Neural cell (in vitro differentiated cells): ENCODE measurements at regions not wholly inside any gene's neighbourhood (a gene's known extent, or its start where the extent isn't known, plus 50 kb on each side); places are given as distances from the start of the nearest gene placed in this dataset.

Experiments
- H2AFZ ChIP-seq: fragments of 200-600, 300-800 bp; sonication (generic), shearing (Covaris generic); 2 replicates; pipeline ENCODE4 v1.6.0; 2014; ENCODE audit warnings: low read depth, mild to moderate bottlenecking, antibody characterized with exemption, low read length, moderate library complexity
- H3F3A ChIP-seq: fragments of 200-600 bp; shearing (Covaris generic); 2 replicates; pipeline ENCODE4 v1.6.1; 2016; ENCODE audit warnings: mild to moderate bottlenecking, moderate library complexity, mixed read lengths, antibody characterized with exemption, low read length; ENCODE audit not compliant: insufficient read depth, poor library complexity, severe bottlenecking
- H3K27ac ChIP-seq: fragments of 200-600, 300-800 bp; sonication (generic), shearing (Covaris generic); 2 replicates; pipeline ENCODE4 v1.5.1; 2014; ENCODE audit warnings: mild to moderate bottlenecking, low read length, moderate library complexity
- H3K27me3 ChIP-seq: fragments of 300-800, 200-600 bp; sonication (generic), shearing (Covaris generic); 2 replicates; pipeline ENCODE4 v1.6.0; 2014; ENCODE audit warnings: mild to moderate bottlenecking, low read depth, low read length, moderate library complexity; ENCODE audit not compliant: insufficient read depth
- H3K36me3 ChIP-seq: fragments of 300-800, 200-600 bp; sonication (generic), shearing (Covaris generic); 2 replicates; pipeline ENCODE4 v1.5.1; 2014; ENCODE audit warnings: mild to moderate bottlenecking, antibody characterized with exemption, low read length, moderate library complexity; ENCODE audit not compliant: insufficient read depth
- H3K4me2 ChIP-seq: fragments of 300-800, 200-600 bp; sonication (generic), shearing (Covaris generic); 2 replicates; pipeline ENCODE4 v1.6.0; 2014; ENCODE audit warnings: mild to moderate bottlenecking, low read length
- H3K4me3 ChIP-seq: fragments of 300-800, 200-600 bp; sonication (generic), shearing (Covaris generic); 2 replicates; pipeline ENCODE4 v1.5.1; 2014; ENCODE audit warnings: mild to moderate bottlenecking, low read length, moderate library complexity
- H3K79me2 ChIP-seq: fragments of 200-600 bp; shearing (Covaris generic); replicated peaks from 2 replicates; pipeline ENCODE4 v1.6.0; 2014; ENCODE audit warnings: mild to moderate bottlenecking, low read length, moderate library complexity; ENCODE audit not compliant: insufficient read depth
- H3K9ac ChIP-seq: fragments of 300-800, 200-600 bp; sonication (generic), shearing (Covaris generic); 2 replicates; pipeline ENCODE4 v1.6.1; 2016; ENCODE audit warnings: mild to moderate bottlenecking, low read length, mixed read lengths
- H3K9me2 ChIP-seq: fragments of 200-600 bp; shearing (Covaris generic); 2 replicates; pipeline ENCODE4 v1.6.1; 2016; ENCODE audit warnings: mild to moderate bottlenecking, low read length, mixed read lengths; ENCODE audit not compliant: insufficient read depth
- H3K9me3 ChIP-seq: fragments of 200-600, 300-800 bp; sonication (generic), shearing (Covaris generic); 2 replicates; pipeline ENCODE4 v1.6.1; 2016; ENCODE audit warnings: mild to moderate bottlenecking, mixed run types, low read length, moderate library complexity, mixed read lengths
- H4K20me1 ChIP-seq: fragments of 200-600 bp; shearing (Covaris generic); 2 replicates; pipeline ENCODE4 v1.6.1; 2016; ENCODE audit warnings: mild to moderate bottlenecking, mixed run types; ENCODE audit not compliant: insufficient read depth
- CTCF ChIP-seq: fragments of 450-650 bp; IDR thresholded peaks from 2 replicates; pipeline ENCODE4 v1.5.1; 2014; ENCODE audit warnings: antibody characterized with exemption, mild to moderate bottlenecking, moderate library complexity; ENCODE audit not compliant: poor library complexity, severe bottlenecking
- EP300 ChIP-seq: fragments of 450-650 bp; conservative IDR thresholded peaks from 2 replicates; pipeline ENCODE4 v1.6.1; 2014; ENCODE audit warnings: antibody characterized with exemption, mild to moderate bottlenecking, moderate library complexity; ENCODE audit not compliant: poor library complexity, severe bottlenecking
- EZH2 ChIP-seq: fragments of 200-600, 300-800 bp; shearing (Covaris generic), sonication (generic); IDR thresholded peaks from 2 replicates; pipeline ENCODE4 v1.6.1; 2014; ENCODE audit warnings: antibody characterized with exemption, low read length, borderline replicate concordance, mild to moderate bottlenecking; ENCODE audit not compliant: insufficient read depth, poor library complexity, severe bottlenecking
- MXI1 ChIP-seq: fragments of 450-650 bp; conservative IDR thresholded peaks from 2 replicates; pipeline ENCODE4 v1.6.1; 2014; ENCODE audit warnings: antibody characterized with exemption, mild to moderate bottlenecking; ENCODE audit not compliant: poor library complexity, severe bottlenecking
- POLR2AphosphoS5 ChIP-seq: IDR thresholded peaks from 2 replicates; pipeline ENCODE4 v1.6.1; 2012
- RAD21 ChIP-seq: fragments of 450-650 bp; conservative IDR thresholded peaks from 2 replicates; pipeline ENCODE4 v1.6.1; 2014; ENCODE audit warnings: antibody characterized with exemption, mild to moderate bottlenecking, moderate library complexity
- SMC3 ChIP-seq: fragments of 450-650 bp; conservative IDR thresholded peaks from 2 replicates; pipeline ENCODE4 v1.6.1; 2014; ENCODE audit warnings: antibody characterized with exemption, mild to moderate bottlenecking, moderate library complexity; ENCODE audit not compliant: poor library complexity
- TAF1 ChIP-seq: IDR thresholded peaks from 2 replicates; pipeline ENCODE4 v1.6.1; 2012; ENCODE audit warnings: low read depth
- TF ChIP-seq, protein P1 (sequence below): IDR thresholded peaks from 2 replicates; pipeline ENCODE4 v1.6.1; 2012; ENCODE audit warnings: borderline replicate concordance

GRCh38 chr1:71312545-71312944, 231.7 kb upstream of the ZRANB2 start:
- no peak overlapping the region for H3K4me3 ChIP-seq
- no peaks in the 10 kb centered on the region for H3K9me2 ChIP-seq
- no peaks in the 10 kb centered on the region for H3F3A ChIP-seq
- H3K9me3 ChIP-seq, result no peaks in the 10 kb centered on the region
- no peaks in the 10 kb centered on the region for H4K20me1 ChIP-seq
- no peaks in the 10 kb centered on the region for H3K79me2 ChIP-seq
- no peak overlapping the region for H2AFZ ChIP-seq
- H3K4me2 ChIP-seq, result no peak overlapping the region
- no peaks in the 10 kb centered on the region for H3K27me3 ChIP-seq
- H3K27ac ChIP-seq, result no peak overlapping the region
- no peaks in the 10 kb centered on the region for H3K36me3 ChIP-seq
- TF ChIP-seq CTCF (no peak), TAF1 (no peak), SMC3 (no peak), EZH2 (no peak), POLR2AphosphoS5 (no peak), EP300 (no peak), RAD21 (no peak), MXI1 (no peak)
- TF ChIP-seq, protein P1, sequence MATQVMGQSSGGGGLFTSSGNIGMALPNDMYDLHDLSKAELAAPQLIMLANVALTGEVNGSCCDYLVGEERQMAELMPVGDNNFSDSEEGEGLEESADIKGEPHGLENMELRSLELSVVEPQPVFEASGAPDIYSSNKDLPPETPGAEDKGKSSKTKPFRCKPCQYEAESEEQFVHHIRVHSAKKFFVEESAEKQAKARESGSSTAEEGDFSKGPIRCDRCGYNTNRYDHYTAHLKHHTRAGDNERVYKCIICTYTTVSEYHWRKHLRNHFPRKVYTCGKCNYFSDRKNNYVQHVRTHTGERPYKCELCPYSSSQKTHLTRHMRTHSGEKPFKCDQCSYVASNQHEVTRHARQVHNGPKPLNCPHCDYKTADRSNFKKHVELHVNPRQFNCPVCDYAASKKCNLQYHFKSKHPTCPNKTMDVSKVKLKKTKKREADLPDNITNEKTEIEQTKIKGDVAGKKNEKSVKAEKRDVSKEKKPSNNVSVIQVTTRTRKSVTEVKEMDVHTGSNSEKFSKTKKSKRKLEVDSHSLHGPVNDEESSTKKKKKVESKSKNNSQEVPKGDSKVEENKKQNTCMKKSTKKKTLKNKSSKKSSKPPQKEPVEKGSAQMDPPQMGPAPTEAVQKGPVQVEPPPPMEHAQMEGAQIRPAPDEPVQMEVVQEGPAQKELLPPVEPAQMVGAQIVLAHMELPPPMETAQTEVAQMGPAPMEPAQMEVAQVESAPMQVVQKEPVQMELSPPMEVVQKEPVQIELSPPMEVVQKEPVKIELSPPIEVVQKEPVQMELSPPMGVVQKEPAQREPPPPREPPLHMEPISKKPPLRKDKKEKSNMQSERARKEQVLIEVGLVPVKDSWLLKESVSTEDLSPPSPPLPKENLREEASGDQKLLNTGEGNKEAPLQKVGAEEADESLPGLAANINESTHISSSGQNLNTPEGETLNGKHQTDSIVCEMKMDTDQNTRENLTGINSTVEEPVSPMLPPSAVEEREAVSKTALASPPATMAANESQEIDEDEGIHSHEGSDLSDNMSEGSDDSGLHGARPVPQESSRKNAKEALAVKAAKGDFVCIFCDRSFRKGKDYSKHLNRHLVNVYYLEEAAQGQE, result no peak
- H3K9ac ChIP-seq, result no peak overlapping the region

- Histone ChIP-seq H4K20me1 (no peaks in the 10 kb centered on the region), H3K4me3 (no peak overlapping the region)
Measured at GRCh38 chr1:71311376-71311775, 230.5 kb upstream of the ZRANB2 start.

More at GRCh38 chr1:71311376-71311775, 230.5 kb upstream of the ZRANB2 start:
- no peaks in the 10 kb centered on the region for H3K9me3 ChIP-seq
- H3K79me2 ChIP-seq, result no peaks in the 10 kb centered on the region
- H2AFZ ChIP-seq, result no peak overlapping the region
- no peak overlapping the region for H3K4me2 ChIP-seq
- no peaks in the 10 kb centered on the region for H3K36me3 ChIP-seq
- H3K27ac ChIP-seq, result no peak overlapping the region
- no peak overlapping the region for H3K9ac ChIP-seq
- no peaks in the 10 kb centered on the region for H3F3A ChIP-seq
- TF ChIP-seq CTCF (no peak), POLR2AphosphoS5 (no peak), RAD21 (no peak), SMC3 (no peak), MXI1 (no peak), EZH2 (no peak), TAF1 (no peak), EP300 (no peak)
- TF ChIP-seq, protein P1, result no peak
- no peaks in the 10 kb centered on the region for H3K9me2 ChIP-seq
- H3K27me3 ChIP-seq, result no peaks in the 10 kb centered on the region
